ENCODE measurements at regions not wholly inside any gene's neighbourhood (a gene's known extent, or its start where the extent isn't known, plus 50 kb on each side); places are given as distances from the start of the nearest gene placed in this dataset.

GRCh38 chr9:106593201-106593600 is 269.8 kb upstream of the ZNF462 start:
- DNase-seq (ENCODE audit: extremely low spot score, unreplicated experiment) = no peak
- Mint-ChIP-seq H3K27ac (ENCODE audit: unreplicated experiment) (no peak overlapping the region), H3K36me3 (ENCODE audit: unreplicated experiment) (no peaks in the 10 kb centered on the region), H3K4me3 (ENCODE audit: unreplicated experiment) (no peak overlapping the region), H3K27me3 (ENCODE audit: unreplicated experiment) (no peaks in the 10 kb centered on the region), H3K4me1 (ENCODE audit: unreplicated experiment) (peaks cover 12% of the 10 kb centered on the region), H3K9me3 (ENCODE audit: unreplicated experiment) (no peaks in the 10 kb centered on the region)
- TF ChIP-seq, protein P1, sequence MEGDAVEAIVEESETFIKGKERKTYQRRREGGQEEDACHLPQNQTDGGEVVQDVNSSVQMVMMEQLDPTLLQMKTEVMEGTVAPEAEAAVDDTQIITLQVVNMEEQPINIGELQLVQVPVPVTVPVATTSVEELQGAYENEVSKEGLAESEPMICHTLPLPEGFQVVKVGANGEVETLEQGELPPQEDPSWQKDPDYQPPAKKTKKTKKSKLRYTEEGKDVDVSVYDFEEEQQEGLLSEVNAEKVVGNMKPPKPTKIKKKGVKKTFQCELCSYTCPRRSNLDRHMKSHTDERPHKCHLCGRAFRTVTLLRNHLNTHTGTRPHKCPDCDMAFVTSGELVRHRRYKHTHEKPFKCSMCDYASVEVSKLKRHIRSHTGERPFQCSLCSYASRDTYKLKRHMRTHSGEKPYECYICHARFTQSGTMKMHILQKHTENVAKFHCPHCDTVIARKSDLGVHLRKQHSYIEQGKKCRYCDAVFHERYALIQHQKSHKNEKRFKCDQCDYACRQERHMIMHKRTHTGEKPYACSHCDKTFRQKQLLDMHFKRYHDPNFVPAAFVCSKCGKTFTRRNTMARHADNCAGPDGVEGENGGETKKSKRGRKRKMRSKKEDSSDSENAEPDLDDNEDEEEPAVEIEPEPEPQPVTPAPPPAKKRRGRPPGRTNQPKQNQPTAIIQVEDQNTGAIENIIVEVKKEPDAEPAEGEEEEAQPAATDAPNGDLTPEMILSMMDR (IDR thresholded peaks at IDR 0.05) = no peak

- Mint-ChIP-seq H3K4me1 (ENCODE audit: unreplicated experiment) (no peaks in the 10 kb centered on the region), H3K27me3 (ENCODE audit: unreplicated experiment) (no peaks in the 10 kb centered on the region), H3K9me3 (ENCODE audit: unreplicated experiment) (no peaks in the 10 kb centered on the region), H3K36me3 (ENCODE audit: unreplicated experiment) (no peaks in the 10 kb centered on the region), H3K4me3 (ENCODE audit: unreplicated experiment) (no peak overlapping the region), H3K27ac (ENCODE audit: unreplicated experiment) (no peak overlapping the region)
- TF ChIP-seq, protein P1 (IDR thresholded peaks at IDR 0.05) = no peak
- DNase-seq (ENCODE audit: extremely low spot score, unreplicated experiment) = no peak
These were observed 266.0 kb upstream of the ZNF462 start for GRCh38 chr9:106596984-106597383.

DNA sequence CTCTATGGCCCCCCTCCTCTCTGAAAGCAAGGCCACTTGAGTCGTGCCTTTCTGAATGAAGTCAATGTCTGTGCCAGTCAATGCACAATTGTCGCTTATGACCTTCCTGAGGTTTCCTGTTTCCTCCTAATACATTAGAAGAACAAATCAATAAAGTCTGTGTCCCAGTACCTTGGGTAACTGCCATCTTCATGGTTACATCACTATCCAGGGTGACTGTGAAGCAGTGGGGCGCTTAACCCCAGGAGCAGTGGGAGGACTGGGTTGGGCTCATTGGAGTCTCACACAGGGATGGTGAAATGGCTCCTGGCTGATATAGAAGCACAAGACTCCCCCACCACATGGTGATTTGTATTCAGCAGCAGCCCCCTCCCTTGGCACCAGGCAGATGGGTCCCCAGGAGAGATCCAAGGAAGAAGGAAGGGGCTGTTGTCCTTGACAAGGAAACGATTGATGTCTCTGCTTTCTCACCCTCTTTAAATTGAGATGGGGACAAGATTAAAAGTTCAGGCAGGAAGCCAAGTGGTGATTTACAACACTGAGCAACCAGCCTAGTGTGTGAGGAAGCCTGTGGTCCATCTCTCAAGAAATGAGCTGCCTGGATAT is 261.9 kb upstream of the ZNF462 start:
- no peak overlapping the region for H3K4me3 Mint-ChIP-seq (ENCODE audit: unreplicated experiment)
- H3K36me3 Mint-ChIP-seq (ENCODE audit: unreplicated experiment) = no peaks in the 10 kb centered on the region
- peaks cover 3% of the 10 kb centered on the region for H3K27me3 Mint-ChIP-seq (ENCODE audit: unreplicated experiment)
- H3K9me3 Mint-ChIP-seq (ENCODE audit: unreplicated experiment) = peaks cover 1% of the 10 kb centered on the region
- no peak overlapping the region for H3K27ac Mint-ChIP-seq (ENCODE audit: unreplicated experiment)
- H3K4me1 Mint-ChIP-seq (ENCODE audit: unreplicated experiment) = no peaks in the 10 kb centered on the region
- DNase-seq (ENCODE audit: extremely low spot score, unreplicated experiment) = no peak
- TF ChIP-seq, protein P1 (IDR thresholded peaks at IDR 0.05) = no peak

- Mint-ChIP-seq H3K27me3 (ENCODE audit: unreplicated experiment) (peaks cover 6% of the 10 kb centered on the region), H3K36me3 (ENCODE audit: unreplicated experiment) (no peaks in the 10 kb centered on the region), H3K9me3 (ENCODE audit: unreplicated experiment) (peaks cover 6% of the 10 kb centered on the region), H3K4me3 (ENCODE audit: unreplicated experiment) (no peak overlapping the region), H3K4me1 (ENCODE audit: unreplicated experiment) (no peaks in the 10 kb centered on the region), H3K27ac (ENCODE audit: unreplicated experiment) (no peak overlapping the region)
- TF ChIP-seq, protein P1 (IDR thresholded peaks at IDR 0.05) = no peak
- no peak for DNase-seq (ENCODE audit: extremely low spot score, unreplicated experiment)
These were observed 260.6 kb upstream of the ZNF462 start for GRCh38 chr9:106602344-106602743.

DNA sequence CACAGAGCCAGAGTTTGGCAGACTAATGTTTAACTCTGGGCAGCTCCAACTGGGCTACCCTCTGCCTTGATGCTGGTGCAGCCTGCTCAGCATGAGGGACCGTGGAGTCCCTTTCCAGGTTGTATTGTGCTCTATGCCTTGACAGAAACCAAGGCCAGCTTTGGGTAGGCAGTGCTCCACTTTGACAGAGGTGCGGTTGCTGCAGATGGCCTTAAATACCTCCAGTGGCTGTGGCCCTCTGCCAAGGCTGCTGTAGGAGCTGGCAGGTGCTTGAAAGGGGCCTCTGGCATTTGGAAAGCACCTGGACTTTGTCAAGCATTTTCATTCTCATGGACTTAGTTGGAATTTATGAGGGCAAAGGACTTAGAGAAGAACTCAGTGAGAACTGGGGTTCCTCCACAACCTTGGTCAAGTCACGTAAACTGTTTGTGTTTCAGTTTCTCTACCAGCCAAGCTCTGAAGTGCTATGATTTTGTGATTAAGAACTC is 249.7 kb upstream of the ZNF462 start:
- peaks cover 6% of the 10 kb centered on the region for H3K27me3 Mint-ChIP-seq (ENCODE audit: unreplicated experiment)
- no peak for DNase-seq (ENCODE audit: extremely low spot score, unreplicated experiment)
- peaks cover 7% of the 10 kb centered on the region for H3K4me1 Mint-ChIP-seq (ENCODE audit: unreplicated experiment)
- H3K36me3 Mint-ChIP-seq (ENCODE audit: unreplicated experiment) = no peaks in the 10 kb centered on the region
- H3K9me3 Mint-ChIP-seq (ENCODE audit: unreplicated experiment) = no peaks in the 10 kb centered on the region
- TF ChIP-seq, protein P1 (IDR thresholded peaks at IDR 0.05) = no peak
- H3K4me3 Mint-ChIP-seq (ENCODE audit: unreplicated experiment) = no peak overlapping the region
- H3K27ac Mint-ChIP-seq (ENCODE audit: unreplicated experiment) = no peak overlapping the region

Measured in osteocyte (in vitro differentiated cells).